ENCODE measurements at regions not wholly inside any gene's neighbourhood (a gene's known extent, or its start where the extent isn't known, plus 50 kb on each side); places are given as distances from the start of the nearest gene placed in this dataset.

- H3K9me3 ChIP-seq (ENCODE audit: insufficient read depth, low read length), result no peaks in the 10 kb centered on the region
- H3K4me3 ChIP-seq (ENCODE audit: low read length), result no peak overlapping the region
- H2AFZ ChIP-seq (ENCODE audit: low read depth, low read length), result no peak overlapping the region; the same call in 1 of the 2 replicates
- no peaks in the 10 kb centered on the region for H3K79me2 ChIP-seq (ENCODE audit: low read length)
- no peaks in the 10 kb centered on the region for H3K36me3 ChIP-seq (replicated peaks; ENCODE audit: low read depth, low read length)
- H3K9ac ChIP-seq (ENCODE audit: low read length), result no peak overlapping the region
- no peaks in the 10 kb centered on the region for H3K27me3 ChIP-seq (ENCODE audit: low read depth, low read length)
- H3K27ac ChIP-seq (ENCODE audit: low read length), result no peak overlapping the region
- no peaks in the 10 kb centered on the region for H4K20me1 ChIP-seq (ENCODE audit: insufficient read depth, low read length)
- H3K4me2 ChIP-seq (ENCODE audit: low read length), result no peak overlapping the region
- TF ChIP-seq EZH2phosphoT487 (IDR thresholded peaks at IDR 0.05; ENCODE audit: low read depth), result no peak
- TF ChIP-seq CTCF (IDR thresholded peaks at IDR 0.05; ENCODE audit: low read depth, low read length), result peak; percentile 87
- H3K4me1 ChIP-seq (ENCODE audit: low read length), result peaks cover 10% of the 10 kb centered on the region; the same call in 1 of the 2 replicates
Measured at GRCh38 chr2:157194097-157194688, 63.3 kb upstream of the GALNT5 start.

DNA sequence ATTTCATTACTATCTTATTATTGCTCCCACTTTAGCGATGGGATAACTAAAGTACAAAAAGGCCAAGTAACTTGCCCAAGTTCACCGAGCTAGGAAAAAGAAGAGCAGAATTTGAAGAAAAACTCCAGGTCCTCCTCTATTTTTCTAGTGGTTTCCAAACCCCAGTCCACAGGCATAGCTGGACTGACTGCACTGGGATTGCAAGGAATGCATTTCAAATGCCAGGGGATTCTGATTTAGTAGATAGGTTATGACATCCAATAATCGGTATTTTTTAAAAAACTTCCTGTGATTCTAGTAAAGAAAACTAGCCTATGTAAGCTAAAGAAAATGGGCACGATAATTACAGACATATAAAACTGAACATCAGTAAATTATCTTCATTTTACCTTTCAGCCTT, 62.7 kb upstream of the GALNT5 start:
- Histone ChIP-seq H3K36me3 (replicated peaks; ENCODE audit: low read depth, low read length) (no peaks in the 10 kb centered on the region), H3K27me3 (ENCODE audit: low read depth, low read length) (no peaks in the 10 kb centered on the region), H3K9ac (ENCODE audit: low read length) (no peak overlapping the region), H3K4me1 (ENCODE audit: low read length) (peaks cover 10% of the 10 kb centered on the region; the same call in 1 of the 2 replicates), H3K9me3 (ENCODE audit: insufficient read depth, low read length) (no peaks in the 10 kb centered on the region), H2AFZ (ENCODE audit: low read depth, low read length) (no peak overlapping the region), H3K79me2 (ENCODE audit: low read length) (no peaks in the 10 kb centered on the region), H3K27ac (ENCODE audit: low read length) (no peak overlapping the region), H4K20me1 (ENCODE audit: insufficient read depth, low read length) (no peaks in the 10 kb centered on the region), H3K4me3 (ENCODE audit: low read length) (no peak overlapping the region), H3K4me2 (ENCODE audit: low read length) (no peak overlapping the region)
- TF ChIP-seq CTCF (IDR thresholded peaks at IDR 0.05; ENCODE audit: low read depth, low read length) (no peak), EZH2phosphoT487 (IDR thresholded peaks at IDR 0.05; ENCODE audit: low read depth) (no peak)

- no peaks in the 10 kb centered on the region for H3K27me3 ChIP-seq (ENCODE audit: low read depth, low read length)
- H3K9ac ChIP-seq (ENCODE audit: low read length), result no peak overlapping the region
- H2AFZ ChIP-seq (ENCODE audit: low read depth, low read length), result no peak overlapping the region
- H3K9me3 ChIP-seq (ENCODE audit: insufficient read depth, low read length), result no peaks in the 10 kb centered on the region
- H3K79me2 ChIP-seq (ENCODE audit: low read length), result no peaks in the 10 kb centered on the region
- H3K4me3 ChIP-seq (ENCODE audit: low read length), result no peak overlapping the region
- H3K4me1 ChIP-seq (ENCODE audit: low read length), result peaks cover 10% of the 10 kb centered on the region; the same call in 1 of the 2 replicates
- no peaks in the 10 kb centered on the region for H4K20me1 ChIP-seq (ENCODE audit: insufficient read depth, low read length)
- H3K4me2 ChIP-seq (ENCODE audit: low read length), result no peak overlapping the region
- no peak for TF ChIP-seq EZH2phosphoT487 (IDR thresholded peaks at IDR 0.05; ENCODE audit: low read depth)
- no peak for TF ChIP-seq CTCF (IDR thresholded peaks at IDR 0.05; ENCODE audit: low read depth, low read length)
- no peak overlapping the region for H3K27ac ChIP-seq (ENCODE audit: low read length)
- H3K36me3 ChIP-seq (replicated peaks; ENCODE audit: low read depth, low read length), result no peaks in the 10 kb centered on the region
Measured at GRCh38 chr2:157196956-157197355, 60.5 kb upstream of the GALNT5 start.

DNA sequence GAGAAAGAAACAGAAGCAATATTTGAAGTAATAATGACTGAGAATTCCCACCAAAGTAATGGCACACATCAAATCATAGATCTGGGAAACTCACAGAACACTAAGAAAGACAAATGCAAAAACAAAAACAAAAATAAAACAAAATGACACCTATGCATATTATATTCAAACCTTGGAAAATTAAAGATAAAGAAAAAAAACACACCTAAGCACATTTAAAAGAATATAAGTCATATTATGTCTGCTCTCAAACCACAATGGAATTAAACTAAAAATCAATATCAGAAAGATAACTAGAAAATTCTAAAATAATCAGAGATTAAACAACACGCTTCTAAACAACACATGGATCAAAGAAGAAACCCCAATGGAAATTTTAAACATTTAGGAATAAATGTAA, 59.7 kb upstream of the GALNT5 start:
- TF ChIP-seq CTCF (IDR thresholded peaks at IDR 0.05; ENCODE audit: low read depth, low read length), result no peak
- no peak for TF ChIP-seq EZH2phosphoT487 (IDR thresholded peaks at IDR 0.05; ENCODE audit: low read depth)
- no peaks in the 10 kb centered on the region for H4K20me1 ChIP-seq (ENCODE audit: insufficient read depth, low read length)
- no peak overlapping the region for H3K9ac ChIP-seq (ENCODE audit: low read length)
- H3K27ac ChIP-seq (ENCODE audit: low read length), result no peak overlapping the region
- no peaks in the 10 kb centered on the region for H3K36me3 ChIP-seq (replicated peaks; ENCODE audit: low read depth, low read length)
- no peak overlapping the region for H3K4me3 ChIP-seq (ENCODE audit: low read length)
- peaks cover 10% of the 10 kb centered on the region; the same call in 1 of the 2 replicates for H3K4me1 ChIP-seq (ENCODE audit: low read length)
- no peaks in the 10 kb centered on the region for H3K9me3 ChIP-seq (ENCODE audit: insufficient read depth, low read length)
- no peak overlapping the region for H2AFZ ChIP-seq (ENCODE audit: low read depth, low read length)
- H3K79me2 ChIP-seq (ENCODE audit: low read length), result no peaks in the 10 kb centered on the region
- no peaks in the 10 kb centered on the region for H3K27me3 ChIP-seq (ENCODE audit: low read depth, low read length)
- H3K4me2 ChIP-seq (ENCODE audit: low read length), result no peak overlapping the region
